Epithelial cell of proximal tubule (primary cell): ENCODE measurements at regions not wholly inside any gene's neighbourhood (a gene's known extent, or its start where the extent isn't known, plus 50 kb on each side); places are given as distances from the start of the nearest gene placed in this dataset.

Experiments
- DNase-seq: peaks from one replicate; pipeline ENCODE4 v3.0.0-alpha.2; 2011; ENCODE audit warnings: low read depth
- H3K4me3 ChIP-seq: 2 replicates; pipeline ENCODE4 v1.5.1; 2011; ENCODE audit warnings: low read depth, mild to moderate bottlenecking, low read length
- TF ChIP-seq, protein P1 (sequence below): conservative IDR thresholded peaks from 2 replicates; pipeline ENCODE4 v1.5.1; 2012; ENCODE audit warnings: low read depth, mild to moderate bottlenecking, low read length

DNA sequence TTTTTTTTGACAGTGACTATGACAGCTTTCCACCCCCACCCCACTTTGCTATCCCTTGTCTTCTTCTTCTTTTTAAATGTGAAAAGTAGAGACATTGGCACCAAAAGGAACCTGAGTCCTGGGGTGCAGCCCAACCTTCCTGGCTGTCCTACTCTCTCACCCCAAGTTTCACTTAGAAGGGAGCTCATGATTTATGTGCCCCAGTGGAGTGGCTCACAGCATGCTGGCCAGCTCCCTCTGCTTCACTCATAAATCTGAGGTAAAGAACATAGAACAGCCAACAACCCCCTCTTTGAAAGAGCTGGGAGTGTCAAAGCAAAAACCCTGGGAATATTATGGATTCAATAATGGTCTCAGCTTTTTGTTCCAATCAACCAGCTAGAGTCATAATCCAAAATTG, 196.3 kb upstream of the DAPK1 start:
- TF ChIP-seq, protein P1, sequence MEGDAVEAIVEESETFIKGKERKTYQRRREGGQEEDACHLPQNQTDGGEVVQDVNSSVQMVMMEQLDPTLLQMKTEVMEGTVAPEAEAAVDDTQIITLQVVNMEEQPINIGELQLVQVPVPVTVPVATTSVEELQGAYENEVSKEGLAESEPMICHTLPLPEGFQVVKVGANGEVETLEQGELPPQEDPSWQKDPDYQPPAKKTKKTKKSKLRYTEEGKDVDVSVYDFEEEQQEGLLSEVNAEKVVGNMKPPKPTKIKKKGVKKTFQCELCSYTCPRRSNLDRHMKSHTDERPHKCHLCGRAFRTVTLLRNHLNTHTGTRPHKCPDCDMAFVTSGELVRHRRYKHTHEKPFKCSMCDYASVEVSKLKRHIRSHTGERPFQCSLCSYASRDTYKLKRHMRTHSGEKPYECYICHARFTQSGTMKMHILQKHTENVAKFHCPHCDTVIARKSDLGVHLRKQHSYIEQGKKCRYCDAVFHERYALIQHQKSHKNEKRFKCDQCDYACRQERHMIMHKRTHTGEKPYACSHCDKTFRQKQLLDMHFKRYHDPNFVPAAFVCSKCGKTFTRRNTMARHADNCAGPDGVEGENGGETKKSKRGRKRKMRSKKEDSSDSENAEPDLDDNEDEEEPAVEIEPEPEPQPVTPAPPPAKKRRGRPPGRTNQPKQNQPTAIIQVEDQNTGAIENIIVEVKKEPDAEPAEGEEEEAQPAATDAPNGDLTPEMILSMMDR, result no peak
- DNase-seq, result no peak

GRCh38 chr9:87305151-87305550, 192.5 kb upstream of the DAPK1 start:
- H3K4me3 ChIP-seq, result no peak overlapping the region
- TF ChIP-seq, protein P1, result no peak
- no peak for DNase-seq

More for the DNA sequence above, 196.3 kb upstream of the DAPK1 start:
- no peak overlapping the region for H3K4me3 ChIP-seq

- DNase-seq, result no peak
- TF ChIP-seq, protein P1, result no peak
Observed at GRCh38 chr9:87306006-87306405, 191.7 kb upstream of the DAPK1 start.

GRCh38 chr9:87307848-87308247, 189.8 kb upstream of the DAPK1 start:
- TF ChIP-seq, protein P1, result no peak
- no peak overlapping the region for H3K4me3 ChIP-seq
- DNase-seq, result no peak

More at GRCh38 chr9:87306006-87306405, 191.7 kb upstream of the DAPK1 start:
- no peak overlapping the region for H3K4me3 ChIP-seq

DNA sequence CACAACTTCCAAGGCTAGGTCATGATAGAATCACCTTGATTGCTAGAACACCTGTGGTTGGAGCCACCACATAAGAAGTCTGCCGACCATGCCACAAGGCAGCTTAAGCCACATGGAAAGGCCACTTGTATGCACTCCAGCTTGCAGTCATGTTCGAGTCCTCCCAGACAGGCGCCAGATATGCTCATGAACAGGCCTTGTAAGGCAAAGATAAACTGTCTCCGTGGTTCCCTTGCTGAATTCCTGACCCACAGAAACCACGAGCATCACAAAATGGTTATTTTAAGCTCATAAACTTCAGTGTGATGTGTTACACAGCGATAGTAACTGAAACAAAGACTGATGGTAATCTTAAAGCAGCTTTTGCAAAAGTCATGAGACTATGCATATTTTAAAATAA, 188.4 kb upstream of the DAPK1 start:
- TF ChIP-seq, protein P1, result no peak
- no peak for DNase-seq
- no peak overlapping the region for H3K4me3 ChIP-seq

- DNase-seq, result no peak
- TF ChIP-seq, protein P1, result no peak
- H3K4me3 ChIP-seq, result no peak overlapping the region
Observed at GRCh38 chr9:87310827-87311523, 186.7 kb upstream of the DAPK1 start.

GRCh38 chr9:87319656-87320055, 178.0 kb upstream of the DAPK1 start:
- no peak for DNase-seq
- H3K4me3 ChIP-seq, result no peak overlapping the region
- TF ChIP-seq, protein P1, result no peak
